ENCODE measurements at regions not wholly inside any gene's neighbourhood (a gene's known extent, or its start where the extent isn't known, plus 50 kb on each side); places are given as distances from the start of the nearest gene placed in this dataset.

GRCh38 chr12:16863742-16864141 lies 257.8 kb upstream of the LMO3 start:
- no peaks in the 10 kb centered on the region for H3K79me2 ChIP-seq (ENCODE audit: insufficient read depth, low read length)
- no peaks in the 10 kb centered on the region for H3F3A ChIP-seq (ENCODE audit: insufficient read depth, low read length)
- H2AFZ ChIP-seq (ENCODE audit: low read length), result no peak overlapping the region
- H3K27me3 ChIP-seq (ENCODE audit: insufficient read depth, low read length), result no peaks in the 10 kb centered on the region
- no peak overlapping the region for H3K9ac ChIP-seq (ENCODE audit: low read length)
- H4K20me1 ChIP-seq (ENCODE audit: insufficient read depth, low read length), result no peaks in the 10 kb centered on the region
- H3K4me3 ChIP-seq (ENCODE audit: low read depth, low read length, poor library complexity, severe bottlenecking), result no peak overlapping the region
- no peaks in the 10 kb centered on the region for H3K36me3 ChIP-seq (ENCODE audit: insufficient read depth, low read length)
- no peak for TF ChIP-seq CTCF (IDR thresholded peaks at IDR 0.05; ENCODE audit: low read length)
- TF ChIP-seq EZH2 (IDR thresholded peaks at IDR 0.05; ENCODE audit: borderline replicate concordance, low read length), result no peak
- peaks cover 4% of the 10 kb centered on the region for H3K4me1 ChIP-seq (ENCODE audit: insufficient read depth, low read length, severe bottlenecking)
- no peaks in the 10 kb centered on the region for H3K9me3 ChIP-seq (ENCODE audit: low read length)
- no peak overlapping the region for H3K27ac ChIP-seq (ENCODE audit: low read depth, low read length, poor library complexity, severe bottlenecking)
- H3K4me2 ChIP-seq (ENCODE audit: low read length), result no peak overlapping the region
- no peaks in the 10 kb centered on the region for H3K9me2 ChIP-seq (ENCODE audit: low read depth, low read length)

GRCh38 chr12:16857456-16857923 lies 251.5 kb upstream of the LMO3 start:
- H3F3A ChIP-seq (ENCODE audit: insufficient read depth, low read length), result no peaks in the 10 kb centered on the region
- H3K9me2 ChIP-seq (ENCODE audit: low read depth, low read length), result no peaks in the 10 kb centered on the region
- no peaks in the 10 kb centered on the region for H3K36me3 ChIP-seq (ENCODE audit: insufficient read depth, low read length)
- H4K20me1 ChIP-seq (ENCODE audit: insufficient read depth, low read length), result no peaks in the 10 kb centered on the region
- H3K79me2 ChIP-seq (ENCODE audit: insufficient read depth, low read length), result no peaks in the 10 kb centered on the region
- H3K27me3 ChIP-seq (ENCODE audit: insufficient read depth, low read length), result no peaks in the 10 kb centered on the region
- H3K4me1 ChIP-seq (ENCODE audit: insufficient read depth, low read length, severe bottlenecking), result peaks cover 30% of the 10 kb centered on the region
- H3K4me2 ChIP-seq (ENCODE audit: low read length), result peak overlapping the region; percentile 30; the same call in 1 of the 2 replicates
- H3K9me3 ChIP-seq (ENCODE audit: low read length), result no peaks in the 10 kb centered on the region
- no peak overlapping the region; the same call in 1 of the 2 replicates for H3K9ac ChIP-seq (ENCODE audit: low read length)
- no peak for TF ChIP-seq EZH2 (IDR thresholded peaks at IDR 0.05; ENCODE audit: borderline replicate concordance, low read length)
- TF ChIP-seq CTCF (IDR thresholded peaks at IDR 0.05; ENCODE audit: low read length), result no peak
- peak overlapping the region; percentile 55 for H3K27ac ChIP-seq (ENCODE audit: low read depth, low read length, poor library complexity, severe bottlenecking)
- H3K4me3 ChIP-seq (ENCODE audit: low read depth, low read length, poor library complexity, severe bottlenecking), result no peak overlapping the region
- no peak overlapping the region for H2AFZ ChIP-seq (ENCODE audit: low read length)

- Histone ChIP-seq H3F3A (ENCODE audit: insufficient read depth, low read length) (no peaks in the 10 kb centered on the region), H3K4me1 (ENCODE audit: insufficient read depth, low read length, severe bottlenecking) (peaks cover 30% of the 10 kb centered on the region), H3K9me3 (ENCODE audit: low read length) (no peaks in the 10 kb centered on the region), H3K9ac (ENCODE audit: low read length) (no peak overlapping the region), H3K9me2 (ENCODE audit: low read depth, low read length) (no peaks in the 10 kb centered on the region), H3K4me3 (ENCODE audit: low read depth, low read length, poor library complexity, severe bottlenecking) (no peak overlapping the region), H4K20me1 (ENCODE audit: insufficient read depth, low read length) (no peaks in the 10 kb centered on the region), H3K36me3 (ENCODE audit: insufficient read depth, low read length) (no peaks in the 10 kb centered on the region), H3K27ac (ENCODE audit: low read depth, low read length, poor library complexity, severe bottlenecking) (no peak overlapping the region), H3K27me3 (ENCODE audit: insufficient read depth, low read length) (no peaks in the 10 kb centered on the region), H3K4me2 (ENCODE audit: low read length) (no peak overlapping the region), H2AFZ (ENCODE audit: low read length) (no peak overlapping the region), H3K79me2 (ENCODE audit: insufficient read depth, low read length) (no peaks in the 10 kb centered on the region)
- TF ChIP-seq CTCF (IDR thresholded peaks at IDR 0.05; ENCODE audit: low read length) (no peak), EZH2 (IDR thresholded peaks at IDR 0.05; ENCODE audit: borderline replicate concordance, low read length) (no peak)
Measured at GRCh38 chr12:16854465-16854864, 248.5 kb upstream of the LMO3 start.
